Ovary (tissue), 3 donors: ENCODE measurements at regions not wholly inside any gene's neighbourhood (a gene's known extent, or its start where the extent isn't known, plus 50 kb on each side); places are given as distances from the start of the nearest gene placed in this dataset.

Experiments
- CTCF ChIP-seq, 3 donors: fragments of 450-650 bp in 2 of 3; fragments of 200-600 bp in 1 of 3; IDR thresholded peaks; one replicate each; pipeline versions ENCODE4 v1.5.1 to v1.8.0; 2016 to 2022; ENCODE audit warnings: antibody characterized with exemption in 3 of 3, mild to moderate bottlenecking in 1 of 3
- EP300 ChIP-seq: sonication (generic); formaldehyde crosslinking; IDR thresholded peaks from one replicate; pipeline ENCODE4 v1.6.1; 2017; ENCODE audit warnings: antibody characterized with exemption
- POLR2A ChIP-seq: fragments of 450-650 bp; IDR thresholded peaks from one replicate; pipeline ENCODE4 v1.6.1; 2017; ENCODE audit warnings: antibody characterized with exemption, mild to moderate bottlenecking, moderate library complexity
- donor health status: DM: no; HTN: no; CAD: no.

- TF ChIP-seq CTCF (IDR thresholded peaks at IDR 0.05), result no peak
- no peak for TF ChIP-seq POLR2A
- no peak for TF ChIP-seq EP300
Observed at GRCh38 chr1:245098924-245099323, 55.9 kb upstream of the KIF26B start.
